ENCODE measurements at regions not wholly inside any gene's neighbourhood (a gene's known extent, or its start where the extent isn't known, plus 50 kb on each side); places are given as distances from the start of the nearest gene placed in this dataset.

- TF ChIP-seq USF1 (IDR thresholded peaks at IDR 0.05) (no peak), REST (IDR thresholded peaks at IDR 0.05; ENCODE audit: low read depth) (no peak), YY1 (IDR thresholded peaks at IDR 0.05; ENCODE audit: low read depth) (no peak), CREB1 (IDR thresholded peaks at IDR 0.05; ENCODE audit: low read depth) (no peak), RAD21 (IDR thresholded peaks at IDR 0.05; ENCODE audit: low read depth) (no peak), MAX (IDR thresholded peaks at IDR 0.05) (no peak), ZBTB7A (IDR thresholded peaks at IDR 0.05; ENCODE audit: low read depth) (no peak), TEAD4 (IDR thresholded peaks at IDR 0.05) (no peak), CEBPB (IDR thresholded peaks at IDR 0.05) (no peak), TAF1 (IDR thresholded peaks at IDR 0.05; ENCODE audit: low read depth) (no peak), FOXM1 (IDR thresholded peaks at IDR 0.05; ENCODE audit: borderline replicate concordance, low read depth) (no peak)
Measured at GRCh38 chr13:21229241-21230024, 53.0 kb downstream of the MRPL57 start.

All from Ishikawa (cell line).